BLaER1 (cell line): ENCODE measurements at regions not wholly inside any gene's neighbourhood (a gene's known extent, or its start where the extent isn't known, plus 50 kb on each side); places are given as distances from the start of the nearest gene placed in this dataset.

Experiments used
- H3K27ac ChIP-seq: shearing (Covaris generic); formaldehyde crosslinking; 2 replicates; pipeline ENCODE4 v1.8.1; 2022
- H3K27me3 ChIP-seq: shearing (Covaris generic); formaldehyde crosslinking; 2 replicates; pipeline ENCODE4 v1.8.1; 2022
- H3K36me3 ChIP-seq: shearing (Covaris generic); formaldehyde crosslinking; 2 replicates; pipeline ENCODE4 v1.8.1; 2022
- H3K4me1 ChIP-seq: shearing (Covaris generic); formaldehyde crosslinking; 2 replicates; pipeline ENCODE4 v1.8.1; 2022
- H3K4me2 ChIP-seq: shearing (Covaris generic); formaldehyde crosslinking; 2 replicates; pipeline ENCODE4 v1.8.1; 2022
- H3K4me3 ChIP-seq: shearing (Covaris generic); formaldehyde crosslinking; 2 replicates; pipeline ENCODE4 v1.8.1; 2022
- H3K9ac ChIP-seq: shearing (Covaris generic); formaldehyde crosslinking; 2 replicates; pipeline ENCODE4 v1.8.1; 2022
- H3K9me3 ChIP-seq: shearing (Covaris generic); formaldehyde crosslinking; 2 replicates; pipeline ENCODE4 v1.8.1; 2022
- H4K20me1 ChIP-seq: shearing (Covaris generic); formaldehyde crosslinking; 2 replicates; pipeline ENCODE4 v1.8.1; 2022
- Cebpa-rat ChIP-seq: shearing (Covaris generic); IDR thresholded peaks from 2 replicates; pipeline ENCODE4 v1.8.1; 2022

DNA sequence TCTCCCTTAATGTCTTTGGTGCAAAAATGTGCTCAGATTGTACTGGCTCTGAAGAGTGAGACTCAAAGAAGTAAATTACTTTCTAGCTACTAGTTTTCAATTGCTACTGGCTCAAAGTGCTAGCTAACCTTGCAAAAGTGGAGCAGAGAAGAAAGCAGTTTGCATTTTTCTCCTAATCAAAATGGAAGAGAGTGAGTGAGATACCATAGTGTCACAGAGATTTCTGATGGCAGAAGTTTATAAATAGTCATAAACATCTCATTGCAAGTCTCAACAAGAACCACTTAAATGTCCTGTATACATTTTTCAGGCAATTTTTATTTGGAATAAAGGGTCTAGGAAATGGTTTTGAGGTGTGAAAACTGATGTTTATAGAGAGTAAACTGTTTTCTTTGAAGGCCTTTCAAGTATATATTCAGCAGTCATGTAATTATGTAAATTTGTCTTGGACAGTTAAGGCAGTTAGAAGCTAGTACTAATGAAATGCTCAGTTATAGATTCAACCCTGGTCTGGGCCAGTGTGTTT, 237.7 kb upstream of the GOLIM4 start:
- Histone ChIP-seq H3K27ac (no peak overlapping the region), H3K4me1 (no peaks in the 10 kb centered on the region), H3K36me3 (no peaks in the 10 kb centered on the region), H4K20me1 (no peaks in the 10 kb centered on the region), H3K4me3 (no peak overlapping the region), H3K9ac (no peak overlapping the region), H3K9me3 (no peaks in the 10 kb centered on the region), H3K27me3 (no peaks in the 10 kb centered on the region), H3K4me2 (no peak overlapping the region)
- no peak for TF ChIP-seq Cebpa-rat

GRCh38 chr3:168331756-168332155, 236.0 kb upstream of the GOLIM4 start:
- H3K4me3 ChIP-seq: no peak overlapping the region
- no peaks in the 10 kb centered on the region for H3K4me1 ChIP-seq
- TF ChIP-seq Cebpa-rat: no peak
- H4K20me1 ChIP-seq: no peaks in the 10 kb centered on the region
- H3K27me3 ChIP-seq: no peaks in the 10 kb centered on the region
- H3K36me3 ChIP-seq: no peaks in the 10 kb centered on the region
- no peak overlapping the region for H3K4me2 ChIP-seq
- no peak overlapping the region for H3K27ac ChIP-seq
- no peak overlapping the region for H3K9ac ChIP-seq
- H3K9me3 ChIP-seq: no peaks in the 10 kb centered on the region

- H3K27ac ChIP-seq: no peak overlapping the region
- no peak for TF ChIP-seq Cebpa-rat
Measured at GRCh38 chr3:168330983-168331382, 235.3 kb upstream of the GOLIM4 start.

DNA sequence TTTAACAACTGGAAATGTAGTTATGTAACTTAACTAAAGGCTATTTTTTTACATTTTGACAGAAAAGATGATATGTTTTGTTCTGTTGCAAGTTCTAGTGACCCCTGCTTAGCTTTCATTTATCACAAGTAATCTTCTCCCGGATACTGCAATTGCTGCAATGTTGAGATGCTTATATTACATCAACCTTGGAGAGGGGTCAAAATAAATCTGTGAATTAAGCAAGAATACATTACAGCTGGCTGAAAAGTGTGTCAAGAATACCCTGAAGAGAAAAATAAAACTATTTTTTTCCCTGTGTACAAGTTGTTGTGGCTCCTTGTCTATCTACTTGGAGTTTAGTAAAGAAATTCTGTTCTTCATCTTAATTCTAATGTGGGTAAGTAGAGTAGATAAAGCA, 232.1 kb upstream of the GOLIM4 start:
- H3K27me3 ChIP-seq: no peaks in the 10 kb centered on the region

More at GRCh38 chr3:168330983-168331382, 235.3 kb upstream of the GOLIM4 start:
- H4K20me1 ChIP-seq: no peaks in the 10 kb centered on the region
- no peak overlapping the region for H3K4me3 ChIP-seq
- no peak overlapping the region for H3K4me2 ChIP-seq
- H3K9me3 ChIP-seq: no peaks in the 10 kb centered on the region
- H3K27me3 ChIP-seq: no peaks in the 10 kb centered on the region
- H3K9ac ChIP-seq: no peak overlapping the region
- no peaks in the 10 kb centered on the region for H3K36me3 ChIP-seq
- no peaks in the 10 kb centered on the region for H3K4me1 ChIP-seq

DNA sequence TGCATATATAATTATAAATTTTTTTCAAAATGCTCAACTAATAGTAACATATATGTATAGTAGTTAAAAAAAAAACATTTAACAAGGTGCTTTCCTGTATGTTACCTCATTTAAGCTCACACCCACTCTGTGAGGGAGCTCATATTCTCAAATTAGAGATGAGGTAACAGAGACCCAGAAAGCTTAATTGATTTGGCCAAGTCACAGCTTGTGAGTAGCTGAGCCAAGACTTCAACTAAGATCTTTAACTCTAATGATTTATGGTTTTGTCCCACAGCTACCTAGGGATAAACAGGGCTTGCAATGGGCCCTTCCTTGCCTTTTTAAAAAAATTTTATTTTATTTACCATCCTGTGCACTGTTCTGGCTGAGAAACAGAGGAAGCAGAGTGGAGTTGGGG, 230.0 kb upstream of the GOLIM4 start:
- H4K20me1 ChIP-seq: no peaks in the 10 kb centered on the region
- H3K9ac ChIP-seq: no peak overlapping the region
- H3K4me1 ChIP-seq: no peaks in the 10 kb centered on the region
- H3K9me3 ChIP-seq: no peaks in the 10 kb centered on the region
- H3K36me3 ChIP-seq: no peaks in the 10 kb centered on the region
- no peaks in the 10 kb centered on the region for H3K27me3 ChIP-seq
- H3K4me2 ChIP-seq: no peak overlapping the region
- no peak for TF ChIP-seq Cebpa-rat
- no peak overlapping the region for H3K4me3 ChIP-seq
- no peak overlapping the region for H3K27ac ChIP-seq

More for the DNA sequence above, 232.1 kb upstream of the GOLIM4 start:
- Histone ChIP-seq H3K4me2 (no peak overlapping the region), H4K20me1 (no peaks in the 10 kb centered on the region), H3K27ac (no peak overlapping the region), H3K9me3 (no peaks in the 10 kb centered on the region), H3K36me3 (no peaks in the 10 kb centered on the region), H3K4me1 (no peaks in the 10 kb centered on the region), H3K9ac (no peak overlapping the region), H3K4me3 (no peak overlapping the region)
- TF ChIP-seq Cebpa-rat: no peak

GRCh38 chr3:168322941-168323340, 227.2 kb upstream of the GOLIM4 start:
- Histone ChIP-seq H3K4me1 (no peaks in the 10 kb centered on the region), H3K9ac (no peak overlapping the region), H3K27ac (no peak overlapping the region), H4K20me1 (no peaks in the 10 kb centered on the region), H3K9me3 (no peaks in the 10 kb centered on the region), H3K27me3 (no peaks in the 10 kb centered on the region), H3K4me3 (no peak overlapping the region), H3K36me3 (no peaks in the 10 kb centered on the region), H3K4me2 (no peak overlapping the region)
- no peak for TF ChIP-seq Cebpa-rat

- Histone ChIP-seq H3K27me3 (no peaks in the 10 kb centered on the region), H3K4me3 (no peak overlapping the region), H4K20me1 (no peaks in the 10 kb centered on the region), H3K4me1 (no peaks in the 10 kb centered on the region), H3K9ac (no peak overlapping the region), H3K4me2 (no peak overlapping the region), H3K9me3 (no peaks in the 10 kb centered on the region), H3K27ac (no peak overlapping the region), H3K36me3 (no peaks in the 10 kb centered on the region)
- no peak for TF ChIP-seq Cebpa-rat
Measured at GRCh38 chr3:168314166-168314565, 218.4 kb upstream of the GOLIM4 start.

- H3K9ac ChIP-seq: no peak overlapping the region
- no peak overlapping the region for H3K4me3 ChIP-seq
- no peaks in the 10 kb centered on the region for H3K36me3 ChIP-seq
- H3K4me1 ChIP-seq: no peaks in the 10 kb centered on the region
- no peaks in the 10 kb centered on the region for H3K9me3 ChIP-seq
- H3K4me2 ChIP-seq: no peak overlapping the region
- H3K27me3 ChIP-seq: no peaks in the 10 kb centered on the region
- TF ChIP-seq Cebpa-rat: no peak
- H3K27ac ChIP-seq: no peak overlapping the region
- H4K20me1 ChIP-seq: no peaks in the 10 kb centered on the region
Measured at GRCh38 chr3:168312984-168313383, 217.3 kb upstream of the GOLIM4 start.

DNA sequence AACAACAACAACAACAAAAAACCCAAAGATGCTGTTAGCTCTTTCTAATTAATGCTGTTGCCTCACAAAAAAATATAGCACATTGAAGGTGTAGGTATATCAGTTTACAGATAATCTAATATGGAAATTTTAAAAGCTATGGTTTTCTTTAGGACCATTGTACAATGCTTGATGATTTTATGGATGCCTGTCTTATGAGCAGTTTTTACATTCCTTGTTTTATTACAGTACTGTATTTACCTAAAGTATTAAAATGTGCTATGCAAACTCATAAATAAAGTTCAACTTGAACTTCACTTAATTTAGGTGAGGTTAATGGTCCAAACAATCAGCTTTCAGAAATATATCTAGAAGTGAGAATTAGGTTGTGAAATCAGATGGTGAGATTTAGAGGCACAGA, 212.2 kb upstream of the GOLIM4 start:
- TF ChIP-seq Cebpa-rat: no peak
- H4K20me1 ChIP-seq: no peaks in the 10 kb centered on the region
- no peaks in the 10 kb centered on the region for H3K4me1 ChIP-seq
- H3K4me2 ChIP-seq: no peak overlapping the region
- no peak overlapping the region for H3K27ac ChIP-seq
- no peaks in the 10 kb centered on the region for H3K36me3 ChIP-seq
- no peak overlapping the region for H3K4me3 ChIP-seq
- H3K27me3 ChIP-seq: no peaks in the 10 kb centered on the region
- no peak overlapping the region for H3K9ac ChIP-seq
- H3K9me3 ChIP-seq: peaks cover 10% of the 10 kb centered on the region

DNA sequence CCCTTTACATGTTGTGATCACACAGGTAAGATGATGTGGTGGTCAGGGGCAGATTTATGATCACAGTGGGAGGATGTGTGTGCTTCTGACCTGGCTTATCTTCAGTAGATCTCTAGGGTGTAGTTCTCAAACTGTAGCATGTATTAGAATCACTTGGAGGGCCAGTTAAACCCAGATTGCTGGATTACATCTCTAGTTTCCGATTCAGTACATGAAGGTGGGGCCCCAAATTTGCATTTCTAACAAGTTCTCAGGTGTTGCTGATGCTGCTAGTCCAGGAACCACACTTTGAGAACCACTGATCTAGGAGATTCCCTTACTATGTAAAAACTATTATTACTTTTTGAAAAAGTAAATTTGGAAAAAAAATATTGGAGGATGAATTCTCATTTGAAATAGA, 199.3 kb upstream of the GOLIM4 start:
- Histone ChIP-seq H3K27ac (no peak overlapping the region), H3K9ac (no peak overlapping the region), H4K20me1 (no peaks in the 10 kb centered on the region), H3K36me3 (no peaks in the 10 kb centered on the region), H3K27me3 (no peaks in the 10 kb centered on the region), H3K4me1 (0 out of 2 replicates have a peak, but pooled peaks cover 5% of the 10 kb centered on the region), H3K4me3 (no peak overlapping the region), H3K4me2 (no peak overlapping the region), H3K9me3 (no peaks in the 10 kb centered on the region)
- TF ChIP-seq Cebpa-rat: no peak

- no peak overlapping the region for H3K4me3 ChIP-seq
- H3K36me3 ChIP-seq: no peaks in the 10 kb centered on the region
- H4K20me1 ChIP-seq: no peaks in the 10 kb centered on the region
- H3K27ac ChIP-seq: no peak overlapping the region
- H3K9me3 ChIP-seq: no peaks in the 10 kb centered on the region
- TF ChIP-seq Cebpa-rat: no peak
- H3K9ac ChIP-seq: no peak overlapping the region
- H3K27me3 ChIP-seq: no peaks in the 10 kb centered on the region
- 0 out of 2 replicates have a peak, but pooled peaks cover 5% of the 10 kb centered on the region for H3K4me1 ChIP-seq
- no peak overlapping the region for H3K4me2 ChIP-seq
Measured at GRCh38 chr3:168292296-168292695, 196.6 kb upstream of the GOLIM4 start.
